C1 segment of cervical spinal cord (tissue), 14 donors: ENCODE measurements at regions not wholly inside any gene's neighbourhood (a gene's known extent, or its start where the extent isn't known, plus 50 kb on each side); places are given as distances from the start of the nearest gene placed in this dataset.

ENCODE experiments used
- DNase-seq, 14 donors: peaks; one replicate each; lab custom pipeline; 2025; lab: John Stamatoyannopoulos, UW

DNA sequence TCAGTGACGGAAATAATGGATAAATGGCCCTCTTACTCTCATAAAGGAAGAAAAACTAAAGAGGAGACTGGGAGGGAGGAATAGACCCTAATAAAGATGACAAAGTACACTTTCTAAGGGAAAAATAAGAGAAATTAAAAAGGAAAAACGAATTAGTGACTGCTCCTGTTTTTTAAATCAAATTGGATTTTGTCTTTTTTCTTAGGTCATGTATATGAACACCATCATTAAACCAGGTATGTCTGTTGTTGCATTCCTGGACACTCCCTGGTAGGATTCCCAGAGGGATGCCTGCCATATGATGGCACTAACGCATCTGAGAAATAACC is 59.4 kb upstream of the BTN3A2 start:
- no peak for DNase-seq

DNA sequence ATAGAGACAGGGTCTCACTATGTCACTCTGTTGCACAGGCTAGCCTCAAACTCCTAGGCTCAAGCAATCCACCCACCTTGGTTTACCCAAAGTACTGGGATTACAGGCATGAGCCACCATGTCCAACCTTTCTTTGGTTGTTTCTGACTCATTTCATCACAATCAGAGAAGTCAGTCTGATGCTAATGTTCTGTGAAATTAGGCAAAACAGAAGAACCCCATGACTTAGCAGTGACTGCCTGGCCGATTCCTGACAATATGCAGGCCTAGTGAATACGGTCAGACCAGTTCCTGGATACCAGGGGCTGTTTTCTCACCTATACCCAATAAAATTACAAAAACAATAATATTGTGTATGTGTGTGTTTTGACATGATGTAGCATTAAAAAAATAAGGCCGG is 58.8 kb upstream of the BTN3A2 start:
- DNase-seq = no peak

DNA sequence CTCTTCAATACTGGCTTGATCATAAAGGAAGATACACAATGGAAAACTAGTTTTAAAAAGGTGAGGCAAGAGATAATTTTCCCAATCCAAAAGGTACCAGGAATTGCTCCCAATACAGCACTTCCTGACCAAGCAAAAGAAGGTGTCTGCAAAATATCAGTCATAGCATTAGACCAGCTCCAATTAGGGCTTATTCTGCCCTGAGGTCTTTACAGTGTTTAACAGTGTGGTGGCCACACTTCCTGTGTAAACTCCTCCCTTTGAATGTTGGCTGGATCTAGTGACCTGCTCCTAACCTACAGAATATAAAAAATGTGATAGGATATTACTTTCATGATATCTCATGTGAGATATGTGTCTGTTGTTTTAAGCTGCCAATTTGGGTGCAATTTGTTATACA is 57.1 kb upstream of the BTN3A2 start:
- DNase-seq = no peak

DNA sequence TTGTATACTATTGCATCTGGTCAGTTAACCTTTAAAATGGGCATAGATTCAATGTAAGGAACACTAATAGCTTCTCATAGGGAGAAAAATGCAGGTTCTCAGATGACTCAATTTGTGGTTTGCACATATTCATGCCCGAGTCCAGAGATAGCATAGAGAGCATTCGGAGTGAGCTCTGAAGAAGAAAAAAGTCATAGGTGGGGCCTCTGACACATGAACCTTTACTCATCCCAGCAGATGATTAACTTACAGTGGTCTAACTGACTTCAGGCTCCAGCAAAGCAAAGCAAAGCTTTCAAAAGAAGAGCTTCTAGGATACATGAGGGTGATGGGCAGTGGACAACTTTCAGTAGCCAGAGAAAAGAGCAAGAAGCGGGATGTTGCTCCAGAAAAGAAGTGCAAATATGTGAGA is 55.3 kb upstream of the BTN3A2 start:
- DNase-seq = no peak

DNA sequence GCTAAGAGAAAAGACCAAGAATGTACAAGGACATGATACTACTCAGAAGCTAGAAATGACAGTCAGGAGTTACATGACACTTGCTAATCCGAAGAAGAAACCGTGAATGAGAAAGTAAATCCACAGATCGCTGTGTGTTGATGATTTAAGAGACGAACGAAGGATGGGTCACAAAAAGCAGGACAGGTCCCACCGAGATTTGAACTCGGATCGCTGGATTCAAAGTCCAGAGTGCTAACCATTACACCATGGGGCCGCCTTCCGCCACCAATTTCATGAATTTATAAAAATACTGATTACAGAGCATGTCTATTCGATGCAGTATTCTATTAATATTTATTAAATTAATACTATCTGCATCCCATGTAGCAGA is 54.0 kb upstream of the BTN3A2 start:
- DNase-seq = peak in 8 of 14 donors; percentile 5 to 41 (median 21)

DNA sequence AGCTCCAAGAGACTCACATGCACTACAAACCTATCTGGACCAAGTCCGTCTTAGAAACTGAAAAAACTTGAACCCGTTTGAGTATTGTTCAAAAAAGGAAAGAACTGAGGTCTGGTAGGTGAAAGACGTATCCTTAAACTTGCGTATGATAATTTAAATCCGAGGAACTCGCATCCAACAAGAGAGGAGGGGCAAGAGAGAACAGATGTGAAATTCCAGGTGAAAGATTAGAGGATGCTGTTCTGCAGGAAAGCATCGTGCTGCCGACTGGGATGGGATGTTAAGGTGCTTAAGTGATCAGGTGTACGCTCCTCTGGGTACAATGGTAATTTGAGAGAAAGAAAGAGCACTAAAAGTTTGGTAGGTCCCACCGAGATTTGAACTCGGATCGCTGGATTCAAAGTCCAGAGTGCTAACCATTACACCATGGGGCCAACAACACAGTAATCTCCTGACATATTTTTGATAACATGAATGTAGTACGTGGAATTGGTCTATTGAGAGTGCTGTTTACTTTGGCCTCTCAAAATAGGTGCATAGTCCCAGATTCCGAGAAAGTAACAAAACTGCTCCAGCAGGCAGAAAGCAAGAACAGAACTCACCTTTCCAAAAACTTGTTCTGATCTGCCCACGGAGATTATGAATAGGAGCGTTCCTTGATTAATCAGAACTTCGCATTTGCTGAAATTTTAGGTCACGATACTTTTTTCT is 53.5 kb upstream of the BTN3A2 start:
- DNase-seq = peak in 9 of 14 donors; percentile 5 to 70 (median 19)

DNA sequence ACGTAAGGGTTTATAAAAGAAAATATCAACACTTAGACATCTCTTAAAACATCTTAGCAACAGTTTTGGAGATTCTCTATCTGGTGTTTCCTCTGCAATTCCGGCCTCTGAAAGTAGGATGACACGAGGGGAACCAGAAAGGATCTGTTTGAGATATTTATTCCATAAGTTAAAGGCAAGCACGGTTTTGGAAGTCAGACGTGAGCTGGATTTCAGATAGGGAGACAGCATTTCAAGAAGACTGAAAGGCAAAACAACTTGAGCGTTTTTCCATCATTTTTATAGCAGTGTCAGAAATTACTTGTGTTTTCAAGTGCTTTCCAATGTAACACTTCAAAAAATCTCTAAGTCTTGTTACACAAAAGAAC is 52.9 kb upstream of the BTN3A2 start:
- peak in 1 of 14 donors; percentile 48 for DNase-seq

DNA sequence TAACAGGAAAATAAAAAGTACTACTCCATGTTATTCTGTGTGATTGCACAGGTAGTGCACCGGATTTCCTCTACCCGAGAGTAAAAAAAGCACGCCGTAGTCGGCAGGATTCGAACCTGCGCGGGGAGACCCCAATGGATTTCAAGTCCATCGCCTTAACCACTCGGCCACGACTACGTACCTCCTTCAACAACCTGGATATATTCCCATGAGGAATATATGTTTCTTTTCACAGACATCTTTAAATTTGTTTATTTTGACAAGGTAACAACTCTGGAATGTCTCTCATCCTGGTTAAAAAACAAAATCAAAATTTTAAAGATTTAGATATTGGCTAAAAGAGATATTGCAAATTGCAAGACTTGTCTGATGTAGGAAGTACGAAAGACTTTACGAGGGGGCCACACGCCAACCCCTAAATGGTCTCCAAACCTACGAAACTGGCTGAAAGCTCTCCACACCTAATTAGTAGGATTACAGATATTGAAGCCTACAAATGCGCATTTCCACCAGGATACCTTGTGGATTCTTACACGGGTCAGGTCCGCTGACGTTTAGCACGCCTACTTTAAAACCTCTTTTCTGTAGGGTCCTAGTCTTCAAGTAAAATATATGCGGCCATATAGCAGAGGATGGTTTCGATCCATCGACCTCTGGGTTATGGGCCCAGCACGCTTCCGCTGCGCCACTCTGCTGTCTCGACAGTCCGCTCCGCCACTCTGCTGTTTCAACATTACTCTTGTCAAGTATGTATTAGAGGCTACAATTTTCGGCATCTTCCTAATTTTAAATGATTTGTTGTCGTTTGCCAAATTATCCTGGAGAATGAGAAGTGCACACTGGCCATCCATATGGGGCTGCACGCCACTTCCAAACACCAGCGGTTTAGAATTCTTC is 52.2 kb upstream of the BTN3A2 start:
- DNase-seq = peak; percentile 11 to 80 (median 61)
